Upper lobe of left lung (tissue), 4 donors: ENCODE measurements at regions not wholly inside any gene's neighbourhood (a gene's known extent, or its start where the extent isn't known, plus 50 kb on each side); places are given as distances from the start of the nearest gene placed in this dataset.

ENCODE experiments used
- EP300 ChIP-seq, 4 donors: sonication (generic); formaldehyde crosslinking; IDR thresholded peaks; one replicate each; pipeline ENCODE4 v1.5.1; 2017; ENCODE audit warnings: antibody characterized with exemption in 4 of 4, control low read depth in 2 of 4
- POLR2AphosphoS5 ChIP-seq, 2 donors: sonication (generic); formaldehyde crosslinking; IDR thresholded peaks; one replicate each; pipeline ENCODE4 v1.5.1; 2017; ENCODE audit warnings: antibody characterized with exemption in 2 of 2
- TF ChIP-seq, protein P1 (sequence below), 6 experiments: fragments of 450-650 bp in 4 of 6; fragments of 200-600 bp in 2 of 6; sonication (generic) in 2 of 6; IDR thresholded peaks; one replicate each; pipeline ENCODE4 v1.5.1; 2016 to 2019; ENCODE audit warnings: antibody characterized with exemption in 6 of 6

DNA sequence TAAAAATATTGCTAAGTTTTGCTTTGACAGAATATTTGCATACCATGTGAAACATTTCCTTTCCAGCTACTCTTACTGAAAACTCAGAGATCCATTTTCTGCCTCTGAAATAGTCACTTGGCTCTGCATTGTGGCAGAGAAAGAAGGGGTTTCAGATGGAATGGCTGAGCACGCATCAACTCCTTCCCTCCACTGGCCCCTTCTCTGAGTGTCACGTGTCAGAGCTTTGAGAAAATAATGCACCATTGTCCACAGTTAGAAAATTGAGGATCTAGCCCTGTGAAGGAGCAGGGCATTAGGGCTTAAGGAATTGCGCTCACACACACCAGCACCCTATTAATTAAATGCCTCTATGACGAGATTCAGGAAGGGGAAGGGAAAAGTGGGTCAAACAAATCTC is 78.8 kb upstream of the FAT4 start:
- TF ChIP-seq POLR2AphosphoS5 (IDR thresholded peaks at IDR 0.05), result no peak
- TF ChIP-seq, protein P1, sequence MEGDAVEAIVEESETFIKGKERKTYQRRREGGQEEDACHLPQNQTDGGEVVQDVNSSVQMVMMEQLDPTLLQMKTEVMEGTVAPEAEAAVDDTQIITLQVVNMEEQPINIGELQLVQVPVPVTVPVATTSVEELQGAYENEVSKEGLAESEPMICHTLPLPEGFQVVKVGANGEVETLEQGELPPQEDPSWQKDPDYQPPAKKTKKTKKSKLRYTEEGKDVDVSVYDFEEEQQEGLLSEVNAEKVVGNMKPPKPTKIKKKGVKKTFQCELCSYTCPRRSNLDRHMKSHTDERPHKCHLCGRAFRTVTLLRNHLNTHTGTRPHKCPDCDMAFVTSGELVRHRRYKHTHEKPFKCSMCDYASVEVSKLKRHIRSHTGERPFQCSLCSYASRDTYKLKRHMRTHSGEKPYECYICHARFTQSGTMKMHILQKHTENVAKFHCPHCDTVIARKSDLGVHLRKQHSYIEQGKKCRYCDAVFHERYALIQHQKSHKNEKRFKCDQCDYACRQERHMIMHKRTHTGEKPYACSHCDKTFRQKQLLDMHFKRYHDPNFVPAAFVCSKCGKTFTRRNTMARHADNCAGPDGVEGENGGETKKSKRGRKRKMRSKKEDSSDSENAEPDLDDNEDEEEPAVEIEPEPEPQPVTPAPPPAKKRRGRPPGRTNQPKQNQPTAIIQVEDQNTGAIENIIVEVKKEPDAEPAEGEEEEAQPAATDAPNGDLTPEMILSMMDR (IDR thresholded peaks at IDR 0.05), result no peak
- no peak for TF ChIP-seq EP300 (IDR thresholded peaks at IDR 0.05)
